ENCODE measurements at regions not wholly inside any gene's neighbourhood (a gene's known extent, or its start where the extent isn't known, plus 50 kb on each side); places are given as distances from the start of the nearest gene placed in this dataset.

GRCh38 chr16:9479008-9479407 is 387.6 kb downstream of the HAPSTR1 start:
- no peak for TF ChIP-seq CTCF (IDR thresholded peaks at IDR 0.05; ENCODE audit: low read depth, low read length)
- TF ChIP-seq POLR2A (IDR thresholded peaks at IDR 0.05; ENCODE audit: extremely low read depth, insufficient read length) = no peak

All from NB4 (cell line).